ENCODE measurements at regions not wholly inside any gene's neighbourhood (a gene's known extent, or its start where the extent isn't known, plus 50 kb on each side); places are given as distances from the start of the nearest gene placed in this dataset.

- ATAC-seq: no peak
- ChIA-PET POLR2A (no interaction called here), CTCF (no interaction called here), RAD21 (ENCODE audit: low non-redundant PET in 1 of 2, low total read pairs in 2 of 2, uncharacterized antibody in 2 of 2, unreplicated experiment in 2 of 2) (no interaction called here)
- Histone ChIP-seq H3K4me2 (ENCODE audit: low read length) (no peak overlapping the region), H3K9me2 (ENCODE audit: insufficient read depth) (no peaks in the 10 kb centered on the region), H3K36me3 (ENCODE audit: control insufficient read depth in 1 of 2, insufficient read depth in 2 of 2, low read length in 2 of 2) (peaks cover 0 to 4% of the 10 kb centered on the region in 2 experiments; a peak in 1 of 4 replicates), H3K27ac (ENCODE audit: low read depth, low read length) (no peak overlapping the region), H3K4me1 (ENCODE audit: control insufficient read depth in 1 of 2, insufficient read depth in 2 of 2, low read length in 2 of 2) (no peaks in the 10 kb centered on the region), H2AFZ (ENCODE audit: low read depth, low read length, poor library complexity, severe bottlenecking) (no peak overlapping the region), H3K4me3 (replicated peaks in 1 of 2; ENCODE audit: low read depth in 1 of 2, low read length in 2 of 2) (no peak overlapping the region), H3K79me2 (ENCODE audit: insufficient read depth, low read length) (no peaks in the 10 kb centered on the region), H4K20me1 (ENCODE audit: insufficient read depth) (no peaks in the 10 kb centered on the region), H3K9me3 (ENCODE audit: control insufficient read depth in 1 of 2, insufficient read depth in 1 of 2, low read depth in 1 of 2, low read length in 2 of 2) (no peaks in the 10 kb centered on the region), H3K27me3 (ENCODE audit: insufficient read depth, low read length) (no peaks in the 10 kb centered on the region), H3K9ac (ENCODE audit: low read length) (no peak overlapping the region)
- no peak for DNase-seq (ENCODE audit: low read depth, low spot score)
- TF ChIP-seq SIN3A (IDR thresholded peaks at IDR 0.05; ENCODE audit: low read depth) (no peak), FOSL1 (IDR thresholded peaks at IDR 0.05; ENCODE audit: low read depth) (no peak), POLR2A (IDR thresholded peaks at IDR 0.05; ENCODE audit: borderline replicate concordance, extremely low read depth, insufficient read depth, insufficient read length) (no peak), JUND (IDR thresholded peaks at IDR 0.05) (no peak), ZFX (IDR thresholded peaks at IDR 0.05) (no peak), ZBTB33 (IDR thresholded peaks at IDR 0.05; ENCODE audit: extremely low read depth, insufficient replicate concordance, low read length) (no peak), MAX (IDR thresholded peaks at IDR 0.05) (no peak), TCF7L2 (IDR thresholded peaks at IDR 0.05; ENCODE audit: borderline replicate concordance, extremely low read depth, insufficient read depth, insufficient read length) (no peak)
- no TSS peak for BruUV-seq (replicated peaks)
- intact Hi-C loops (cut with micrococcal nuclease): no loop called here
These were observed 65.7 kb upstream of the MORC3 start for GRCh38 chr21:36254106-36254941.
